ENCODE measurements at regions not wholly inside any gene's neighbourhood (a gene's known extent, or its start where the extent isn't known, plus 50 kb on each side); places are given as distances from the start of the nearest gene placed in this dataset.

DNA sequence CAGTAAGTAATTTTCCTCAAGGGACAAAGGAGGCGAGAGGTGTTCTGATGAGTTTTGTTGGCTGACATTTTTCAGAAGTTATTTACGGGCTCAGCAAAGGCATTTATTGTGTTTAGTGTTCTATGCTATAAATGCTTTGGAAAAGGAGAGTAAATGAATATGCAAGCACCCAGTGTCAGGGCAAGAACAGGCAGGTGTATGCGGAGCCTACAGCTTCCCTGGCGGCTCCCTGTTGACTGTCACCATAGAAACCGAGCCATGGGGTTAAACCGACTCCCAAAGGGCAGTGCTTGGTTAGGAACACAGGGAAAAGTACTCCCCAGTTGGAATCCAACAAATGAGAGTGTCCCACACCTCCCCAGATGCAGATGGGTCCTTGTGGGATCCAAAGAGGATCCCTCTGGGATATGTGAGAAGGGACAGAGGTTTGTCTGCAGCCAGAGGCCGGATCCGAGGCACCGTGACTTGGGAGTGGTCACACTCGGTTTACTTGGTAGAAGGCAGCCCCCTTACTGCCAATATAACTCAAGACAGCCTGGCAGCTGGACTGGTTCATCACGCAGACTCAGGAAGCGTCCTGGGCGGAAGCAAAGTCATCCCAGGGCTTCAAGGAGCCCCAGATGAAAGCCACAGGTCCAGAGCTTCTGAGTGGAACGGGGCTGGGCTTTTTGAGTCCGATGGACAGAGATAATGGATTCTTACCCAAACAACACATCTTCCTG lies 329.7 kb downstream of the CTTN start (continued):
- TF ChIP-seq, protein P1, sequence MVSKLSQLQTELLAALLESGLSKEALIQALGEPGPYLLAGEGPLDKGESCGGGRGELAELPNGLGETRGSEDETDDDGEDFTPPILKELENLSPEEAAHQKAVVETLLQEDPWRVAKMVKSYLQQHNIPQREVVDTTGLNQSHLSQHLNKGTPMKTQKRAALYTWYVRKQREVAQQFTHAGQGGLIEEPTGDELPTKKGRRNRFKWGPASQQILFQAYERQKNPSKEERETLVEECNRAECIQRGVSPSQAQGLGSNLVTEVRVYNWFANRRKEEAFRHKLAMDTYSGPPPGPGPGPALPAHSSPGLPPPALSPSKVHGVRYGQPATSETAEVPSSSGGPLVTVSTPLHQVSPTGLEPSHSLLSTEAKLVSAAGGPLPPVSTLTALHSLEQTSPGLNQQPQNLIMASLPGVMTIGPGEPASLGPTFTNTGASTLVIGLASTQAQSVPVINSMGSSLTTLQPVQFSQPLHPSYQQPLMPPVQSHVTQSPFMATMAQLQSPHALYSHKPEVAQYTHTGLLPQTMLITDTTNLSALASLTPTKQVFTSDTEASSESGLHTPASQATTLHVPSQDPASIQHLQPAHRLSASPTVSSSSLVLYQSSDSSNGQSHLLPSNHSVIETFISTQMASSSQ (IDR thresholded peaks at IDR 0.05; ENCODE audit: low read depth): no peak
- TF ChIP-seq, protein P1 (CRISPR knock-in tag; IDR thresholded peaks at IDR 0.05; ENCODE audit: borderline replicate concordance): no peak
- TF ChIP-seq, protein P2, sequence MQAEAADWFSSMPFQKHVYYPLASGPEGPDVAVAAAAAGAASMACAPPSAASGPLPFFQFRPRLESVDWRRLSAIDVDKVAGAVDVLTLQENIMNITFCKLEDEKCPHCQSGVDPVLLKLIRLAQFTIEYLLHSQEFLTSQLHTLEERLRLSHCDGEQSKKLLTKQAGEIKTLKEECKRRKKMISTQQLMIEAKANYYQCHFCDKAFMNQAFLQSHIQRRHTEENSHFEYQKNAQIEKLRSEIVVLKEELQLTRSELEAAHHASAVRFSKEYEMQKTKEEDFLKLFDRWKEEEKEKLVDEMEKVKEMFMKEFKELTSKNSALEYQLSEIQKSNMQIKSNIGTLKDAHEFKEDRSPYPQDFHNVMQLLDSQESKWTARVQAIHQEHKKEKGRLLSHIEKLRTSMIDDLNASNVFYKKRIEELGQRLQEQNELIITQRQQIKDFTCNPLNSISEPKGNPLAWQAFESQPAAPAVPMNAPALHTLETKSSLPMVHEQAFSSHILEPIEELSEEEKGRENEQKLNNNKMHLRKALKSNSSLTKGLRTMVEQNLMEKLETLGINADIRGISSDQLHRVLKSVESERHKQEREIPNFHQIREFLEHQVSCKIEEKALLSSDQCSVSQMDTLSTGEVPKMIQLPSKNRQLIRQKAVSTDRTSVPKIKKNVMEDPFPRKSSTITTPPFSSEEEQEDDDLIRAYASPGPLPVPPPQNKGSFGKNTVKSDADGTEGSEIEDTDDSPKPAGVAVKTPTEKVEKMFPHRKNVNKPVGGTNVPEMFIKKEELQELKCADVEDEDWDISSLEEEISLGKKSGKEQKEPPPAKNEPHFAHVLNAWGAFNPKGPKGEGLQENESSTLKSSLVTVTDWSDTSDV (CRISPR knock-in tag; IDR thresholded peaks at IDR 0.05): no peak
- no peak for TF ChIP-seq ZNF777 (CRISPR knock-in tag; IDR thresholded peaks at IDR 0.05)
- TF ChIP-seq MAFK (conservative IDR thresholded peaks at IDR 0.05 in 1 of 2, IDR thresholded peaks at IDR 0.05 in 1 of 2; ENCODE audit: low read length in 2 of 2): no peak
- TF ChIP-seq SRSF1 (optimal IDR thresholded peaks at IDR 0.05; ENCODE audit: low read depth, low read length): no peak
- TF ChIP-seq NR2F6 (IDR thresholded peaks at IDR 0.05): no peak
- TF ChIP-seq NR2F6 (CRISPR knock-in tag; IDR thresholded peaks at IDR 0.05): no peak
- no peak for TF ChIP-seq ZNF891 (CRISPR knock-in tag; IDR thresholded peaks at IDR 0.05)
- TF ChIP-seq ZNF781 (CRISPR knock-in tag; IDR thresholded peaks at IDR 0.05; ENCODE audit: borderline replicate concordance, not compliant biosample characterization): no peak
- TF ChIP-seq, protein P3, sequence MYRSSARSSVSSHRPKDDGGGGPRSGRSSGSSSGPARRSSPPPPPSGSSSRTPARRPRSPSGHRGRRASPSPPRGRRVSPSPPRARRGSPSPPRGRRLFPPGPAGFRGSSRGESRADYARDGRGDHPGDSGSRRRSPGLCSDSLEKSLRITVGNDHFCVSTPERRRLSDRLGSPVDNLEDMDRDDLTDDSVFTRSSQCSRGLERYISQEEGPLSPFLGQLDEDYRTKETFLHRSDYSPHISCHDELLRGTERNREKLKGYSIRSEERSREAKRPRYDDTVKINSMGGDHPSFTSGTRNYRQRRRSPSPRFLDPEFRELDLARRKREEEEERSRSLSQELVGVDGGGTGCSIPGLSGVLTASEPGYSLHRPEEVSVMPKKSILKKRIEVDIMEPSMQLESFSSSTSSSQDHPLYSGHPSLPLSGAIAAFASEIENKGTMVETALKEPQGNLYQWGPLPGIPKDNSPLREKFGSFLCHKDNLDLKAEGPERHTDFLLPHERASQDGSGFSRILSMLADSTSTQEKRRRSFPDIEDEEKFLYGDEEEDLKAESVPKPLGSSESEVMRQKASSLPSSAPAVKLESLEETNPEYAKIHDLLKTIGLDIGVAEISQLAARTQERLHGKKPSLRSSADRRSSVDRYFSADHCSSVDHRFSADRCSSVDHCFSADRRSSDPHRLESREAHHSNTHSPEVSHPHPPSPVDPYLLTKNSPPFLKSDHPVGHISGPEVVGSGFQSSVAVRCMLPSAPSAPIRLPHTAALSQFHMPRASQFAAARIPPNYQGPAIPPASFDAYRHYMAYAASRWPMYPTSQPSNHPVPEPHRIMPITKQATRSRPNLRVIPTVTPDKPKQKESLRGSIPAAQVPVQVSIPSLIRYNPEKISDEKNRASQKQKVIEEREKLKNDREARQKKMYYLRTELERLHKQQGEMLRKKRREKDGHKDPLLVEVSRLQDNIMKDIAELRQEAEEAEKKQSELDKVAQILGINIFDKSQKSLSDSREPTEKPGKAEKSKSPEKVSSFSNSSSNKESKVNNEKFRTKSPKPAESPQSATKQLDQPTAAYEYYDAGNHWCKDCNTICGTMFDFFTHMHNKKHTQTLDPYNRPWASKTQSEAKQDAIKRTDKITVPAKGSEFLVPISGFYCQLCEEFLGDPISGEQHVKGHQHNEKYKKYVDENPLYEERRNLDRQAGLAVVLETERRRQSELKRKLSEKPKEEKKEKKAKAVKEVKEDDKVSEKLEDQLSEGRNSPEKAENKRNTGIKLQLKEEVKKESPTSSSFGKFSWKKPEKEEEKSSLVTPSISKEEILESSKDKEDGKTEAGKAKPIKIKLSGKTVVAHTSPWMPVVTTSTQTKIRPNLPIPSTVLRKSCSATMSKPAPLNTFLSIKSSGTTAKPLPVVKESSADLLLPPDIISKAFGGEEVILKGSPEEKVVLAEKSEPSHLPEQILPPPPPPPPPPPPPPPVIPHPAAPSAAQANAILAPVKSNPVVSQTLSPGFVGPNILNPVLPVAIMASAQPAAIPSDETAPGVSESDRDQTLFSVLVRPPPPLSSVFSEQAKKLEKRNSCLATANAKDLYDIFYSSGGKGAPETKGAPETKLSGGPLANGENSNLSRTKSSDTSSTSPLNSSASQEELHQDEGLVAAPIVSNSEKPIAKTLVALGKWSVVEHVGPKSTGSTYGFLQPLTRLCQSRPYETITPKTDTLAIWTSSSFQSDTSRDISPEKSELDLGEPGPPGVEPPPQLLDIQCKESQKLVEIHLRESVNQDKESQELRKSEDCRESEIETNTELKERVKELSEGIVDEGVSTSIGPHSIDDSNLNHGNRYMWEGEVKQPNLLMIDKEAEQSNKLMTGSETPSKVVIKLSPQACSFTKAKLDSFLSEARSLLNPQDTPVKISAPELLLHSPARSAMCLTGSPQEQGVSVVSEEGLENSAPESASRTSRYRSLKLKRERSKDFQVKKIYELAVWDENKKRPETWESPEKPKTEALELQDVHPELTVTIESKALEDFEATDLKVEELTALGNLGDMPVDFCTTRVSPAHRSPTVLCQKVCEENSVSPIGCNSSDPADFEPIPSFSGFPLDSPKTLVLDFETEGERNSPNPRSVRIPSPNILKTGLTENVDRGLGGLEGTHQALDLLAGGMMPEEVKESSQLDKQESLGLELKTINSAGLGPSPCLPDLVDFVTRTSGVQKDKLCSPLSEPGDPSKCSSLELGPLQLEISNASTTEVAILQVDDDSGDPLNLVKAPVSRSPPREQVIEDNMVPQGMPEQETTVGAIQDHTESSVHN (CRISPR knock-in tag; IDR thresholded peaks at IDR 0.05): no peak
